OCI-LY7 (cell line): ENCODE measurements at regions not wholly inside any gene's neighbourhood (a gene's known extent, or its start where the extent isn't known, plus 50 kb on each side); places are given as distances from the start of the nearest gene placed in this dataset.

Experiments used
- CTCF ChIP-seq: fragments of 200-600 bp; sonication (generic); conservative IDR thresholded peaks from 2 replicates; pipeline ENCODE4 v1.5.1; 2014; ENCODE audit warnings: mild to moderate bottlenecking, antibody characterized with exemption, low read length, moderate library complexity, mixed read lengths
- EZH2phosphoT487 ChIP-seq: fragments of 200-600 bp; sonication (generic); IDR thresholded peaks from 2 replicates; pipeline ENCODE4 v1.6.1; 2018; ENCODE audit warnings: low read depth, borderline replicate concordance, mild to moderate bottlenecking, mixed run types, antibody characterized with exemption, low read length, moderate library complexity, mixed read lengths

DNA sequence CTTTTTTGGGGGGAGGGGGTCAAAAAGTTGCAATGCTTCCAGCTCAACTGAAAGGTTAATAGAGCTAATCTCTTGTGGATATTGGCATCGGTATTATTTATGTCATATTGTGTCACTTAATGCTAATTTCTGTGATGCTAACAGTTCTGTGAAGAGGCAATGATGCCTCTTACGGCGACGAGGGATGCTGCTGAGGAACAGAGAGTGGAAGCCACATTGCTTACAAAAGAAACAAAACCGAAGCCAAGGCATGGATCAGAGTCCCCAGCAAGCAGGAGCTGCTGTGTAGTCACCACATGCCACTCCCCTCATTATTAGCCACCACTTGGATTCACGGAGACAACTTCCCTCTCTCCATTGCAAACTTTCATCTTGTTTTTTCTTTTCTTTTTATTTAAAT is 536.5 kb upstream of the MGMT start:
- TF ChIP-seq CTCF, result no peak
- TF ChIP-seq EZH2phosphoT487, result no peak
